ENCODE measurements at regions not wholly inside any gene's neighbourhood (a gene's known extent, or its start where the extent isn't known, plus 50 kb on each side); places are given as distances from the start of the nearest gene placed in this dataset.
"Not testable (repeated sequence)": the region's sequence is repeated elsewhere in the genome, so short reads cannot be mapped to it uniquely, and the experiment has no call there.

GRCh38 chr5:109996246-109996645 lies 306.5 kb downstream of the MAN2A1 start:
- POLR2A ChIA-PET, result no interaction called here
- CTCF ChIA-PET, result no interaction called here
- TF ChIP-seq PKNOX1 (IDR thresholded peaks at IDR 0.05), result no peak
- no peak for TF ChIP-seq FOXM1 (IDR thresholded peaks at IDR 0.05; ENCODE audit: borderline replicate concordance)
- no peak for TF ChIP-seq CTBP1 (IDR thresholded peaks at IDR 0.05; ENCODE audit: borderline replicate concordance)
- TF ChIP-seq SP1 (IDR thresholded peaks at IDR 0.05), result no peak
- TF ChIP-seq BHLHE40 (IDR thresholded peaks at IDR 0.05; ENCODE audit: borderline replicate concordance), result no peak
- no peak for TF ChIP-seq FOXA1 (IDR thresholded peaks at IDR 0.05)
- TF ChIP-seq FOXK2 (IDR thresholded peaks at IDR 0.05), result no peak
- no peak for TF ChIP-seq NFRKB (IDR thresholded peaks at IDR 0.05)
- TF ChIP-seq L3MBTL2 (conservative IDR thresholded peaks at IDR 0.05), result no peak
- TF ChIP-seq ARNT (IDR thresholded peaks at IDR 0.05), result no peak
- TF ChIP-seq LEF1 (IDR thresholded peaks at IDR 0.05; ENCODE audit: borderline replicate concordance), result no peak
- no peak for TF ChIP-seq HDGF (IDR thresholded peaks at IDR 0.05; ENCODE audit: borderline replicate concordance)
- no peak for TF ChIP-seq ZNF384 (IDR thresholded peaks at IDR 0.05)
- no peak for TF ChIP-seq TARDBP (IDR thresholded peaks at IDR 0.05)
- no peak for DNase-seq (ENCODE audit: extremely low spot score)

- ChIA-PET CTCF (no interaction called here), POLR2A (no interaction called here)
- TF ChIP-seq PKNOX1 (IDR thresholded peaks at IDR 0.05), result no peak
- no peak for TF ChIP-seq ELF4 (IDR thresholded peaks at IDR 0.05)
- no peak for TF ChIP-seq FOXA1 (IDR thresholded peaks at IDR 0.05)
- no peak for TF ChIP-seq CTBP1 (IDR thresholded peaks at IDR 0.05; ENCODE audit: borderline replicate concordance)
- no peak for TF ChIP-seq ARNT (IDR thresholded peaks at IDR 0.05)
- no peak for TF ChIP-seq SUZ12 (IDR thresholded peaks at IDR 0.05)
- TF ChIP-seq NFRKB (IDR thresholded peaks at IDR 0.05), result no peak
- TF ChIP-seq LEF1 (IDR thresholded peaks at IDR 0.05; ENCODE audit: borderline replicate concordance), result no peak
- TF ChIP-seq ZNF384 (IDR thresholded peaks at IDR 0.05), result no peak
- no peak for TF ChIP-seq FOXK2 (IDR thresholded peaks at IDR 0.05)
- TF ChIP-seq FOXM1 (IDR thresholded peaks at IDR 0.05; ENCODE audit: borderline replicate concordance), result no peak
- no peak for TF ChIP-seq HDGF (IDR thresholded peaks at IDR 0.05; ENCODE audit: borderline replicate concordance)
- TF ChIP-seq L3MBTL2 (conservative IDR thresholded peaks at IDR 0.05), result no peak
- TF ChIP-seq BHLHE40 (IDR thresholded peaks at IDR 0.05; ENCODE audit: borderline replicate concordance), result no peak
- DNase-seq (ENCODE audit: extremely low spot score), result no peak
These were observed 307.4 kb downstream of the MAN2A1 start for GRCh38 chr5:109997161-109997560.

- TF ChIP-seq SP1 (IDR thresholded peaks at IDR 0.05) (no peak), HDGF (IDR thresholded peaks at IDR 0.05; ENCODE audit: borderline replicate concordance) (no peak), FOXK2 (IDR thresholded peaks at IDR 0.05) (no peak), ZNF384 (IDR thresholded peaks at IDR 0.05) (no peak), FOXA1 (IDR thresholded peaks at IDR 0.05) (no peak), CTBP1 (IDR thresholded peaks at IDR 0.05; ENCODE audit: borderline replicate concordance) (no peak), LEF1 (IDR thresholded peaks at IDR 0.05; ENCODE audit: borderline replicate concordance) (no peak), BHLHE40 (IDR thresholded peaks at IDR 0.05; ENCODE audit: borderline replicate concordance) (no peak), FOXM1 (IDR thresholded peaks at IDR 0.05; ENCODE audit: borderline replicate concordance) (no peak), L3MBTL2 (conservative IDR thresholded peaks at IDR 0.05) (no peak), SUZ12 (IDR thresholded peaks at IDR 0.05) (no peak), PKNOX1 (IDR thresholded peaks at IDR 0.05) (no peak), ELF4 (IDR thresholded peaks at IDR 0.05) (no peak)
- CTCF ChIA-PET, result no interaction called here
- POLR2A ChIA-PET, result no interaction called here
- DNase-seq (ENCODE audit: extremely low spot score), result no peak
These were observed 308.5 kb downstream of the MAN2A1 start for GRCh38 chr5:109998208-109998607.

- DNase-seq (ENCODE audit: extremely low spot score), result no peak
- POLR2A ChIA-PET, result no interaction called here
- CTCF ChIA-PET, result no interaction called here
- TF ChIP-seq FOXM1 (IDR thresholded peaks at IDR 0.05; ENCODE audit: borderline replicate concordance) (no peak), SUZ12 (IDR thresholded peaks at IDR 0.05) (no peak), L3MBTL2 (conservative IDR thresholded peaks at IDR 0.05) (no peak), ARNT (IDR thresholded peaks at IDR 0.05) (no peak), LEF1 (IDR thresholded peaks at IDR 0.05; ENCODE audit: borderline replicate concordance) (no peak), ZNF384 (IDR thresholded peaks at IDR 0.05) (no peak), CTBP1 (IDR thresholded peaks at IDR 0.05; ENCODE audit: borderline replicate concordance) (no peak), SP1 (IDR thresholded peaks at IDR 0.05) (no peak)
These were observed 309.0 kb downstream of the MAN2A1 start for GRCh38 chr5:109998726-109999125.

- ChIA-PET CTCF (no interaction called here), POLR2A (no interaction called here)
- no peak for TF ChIP-seq NFRKB (IDR thresholded peaks at IDR 0.05)
- TF ChIP-seq SP1 (IDR thresholded peaks at IDR 0.05), result no peak
- no peak for TF ChIP-seq LEF1 (IDR thresholded peaks at IDR 0.05; ENCODE audit: borderline replicate concordance)
- no peak for TF ChIP-seq TARDBP (IDR thresholded peaks at IDR 0.05)
- no peak for TF ChIP-seq FOXM1 (IDR thresholded peaks at IDR 0.05; ENCODE audit: borderline replicate concordance)
- no peak for TF ChIP-seq CTBP1 (IDR thresholded peaks at IDR 0.05; ENCODE audit: borderline replicate concordance)
- no peak for TF ChIP-seq ARNT (IDR thresholded peaks at IDR 0.05)
- no peak for TF ChIP-seq ZNF384 (IDR thresholded peaks at IDR 0.05)
- TF ChIP-seq FOXK2 (IDR thresholded peaks at IDR 0.05), result no peak
- no peak for TF ChIP-seq FOXA1 (IDR thresholded peaks at IDR 0.05)
- DNase-seq (ENCODE audit: extremely low spot score), result no peak
These were observed 311.9 kb downstream of the MAN2A1 start for GRCh38 chr5:110001648-110002047.

GRCh38 chr5:110002652-110003051 lies 312.9 kb downstream of the MAN2A1 start:
- CTCF ChIA-PET, result no interaction called here
- TF ChIP-seq FOXK2 (IDR thresholded peaks at IDR 0.05), result no peak
- no peak for TF ChIP-seq TARDBP (IDR thresholded peaks at IDR 0.05)
- TF ChIP-seq BHLHE40 (IDR thresholded peaks at IDR 0.05; ENCODE audit: borderline replicate concordance), result no peak
- TF ChIP-seq ELF4 (IDR thresholded peaks at IDR 0.05), result no peak
- TF ChIP-seq NFRKB (IDR thresholded peaks at IDR 0.05), result no peak
- no peak for TF ChIP-seq ARNT (IDR thresholded peaks at IDR 0.05)
- TF ChIP-seq CTBP1 (IDR thresholded peaks at IDR 0.05; ENCODE audit: borderline replicate concordance), result no peak
- no peak for TF ChIP-seq FOXA1 (IDR thresholded peaks at IDR 0.05)
- TF ChIP-seq SP1 (IDR thresholded peaks at IDR 0.05), result no peak
- TF ChIP-seq SUZ12 (IDR thresholded peaks at IDR 0.05), result no peak
- no peak for TF ChIP-seq ZNF384 (IDR thresholded peaks at IDR 0.05)
- TF ChIP-seq FOXM1 (IDR thresholded peaks at IDR 0.05; ENCODE audit: borderline replicate concordance), result no peak
- TF ChIP-seq L3MBTL2 (conservative IDR thresholded peaks at IDR 0.05), result no peak
- TF ChIP-seq HDGF (IDR thresholded peaks at IDR 0.05; ENCODE audit: borderline replicate concordance), result no peak
- TF ChIP-seq PKNOX1 (IDR thresholded peaks at IDR 0.05), result no peak
- no peak for TF ChIP-seq LEF1 (IDR thresholded peaks at IDR 0.05; ENCODE audit: borderline replicate concordance)
- no peak for DNase-seq (ENCODE audit: extremely low spot score)
- POLR2A ChIA-PET, result no interaction called here

GRCh38 chr5:110005907-110006562 lies 316.3 kb downstream of the MAN2A1 start:
- POLR2A ChIA-PET; DNase-seq (ENCODE audit: extremely low spot score); CTCF ChIA-PET: not testable (repeated sequence)

Measured in HEK293T (cell line).